BE2C (cell line): ENCODE measurements at regions not wholly inside any gene's neighbourhood (a gene's known extent, or its start where the extent isn't known, plus 50 kb on each side); places are given as distances from the start of the nearest gene placed in this dataset.

ENCODE experiments used
- DNase-seq: peaks from one replicate; pipeline ENCODE4 v3.0.0-alpha.2; 2020
- H3K27me3 ChIP-seq: fragments of 250-450 bp; sonication (Bioruptor Pico); 2 replicates; pipeline ENCODE4 v1.5.1; 2020; ENCODE audit warnings: mild to moderate bottlenecking
- H3K36me3 ChIP-seq: fragments of 250-450 bp; sonication (Bioruptor Pico); 2 replicates; pipeline ENCODE4 v1.5.1; 2020; ENCODE audit warnings: mild to moderate bottlenecking
- H3K4me1 ChIP-seq: fragments of 250-450 bp; sonication (Bioruptor Pico); 2 replicates; pipeline ENCODE4 v1.5.1; 2020
- H3K4me3 ChIP-seq: 2 replicates; pipeline ENCODE4 v1.5.1; 2011; ENCODE audit warnings: low read depth, low read length
- H3K9me3 ChIP-seq: fragments of 250-450 bp; sonication (Bioruptor Pico); 2 replicates; pipeline ENCODE4 v1.5.1; 2020
- TF ChIP-seq, protein P1 (sequence below): IDR thresholded peaks from 2 replicates; pipeline ENCODE4 v1.5.1; 2012; ENCODE audit warnings: mild to moderate bottlenecking, low read depth, low read length

DNA sequence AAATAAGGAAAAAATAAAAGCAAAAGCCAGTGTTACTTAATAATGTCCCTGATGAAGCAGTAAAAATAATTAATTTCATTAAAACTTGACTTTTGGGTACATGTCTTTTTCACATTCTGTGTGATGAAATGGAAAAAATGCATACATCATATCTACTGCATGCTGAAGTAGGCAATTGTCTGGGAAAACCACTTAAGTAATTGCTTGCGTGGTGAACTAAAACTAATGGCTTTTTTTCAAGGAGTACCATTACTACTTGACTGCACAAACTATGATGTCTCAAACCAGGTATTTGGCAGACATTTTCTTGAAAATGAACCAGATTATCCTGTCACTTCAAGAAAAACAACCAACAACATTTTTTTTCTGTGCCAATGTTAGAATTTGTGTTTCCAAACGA, 91.3 kb upstream of the AKIRIN2 start:
- Histone ChIP-seq H3K4me1 (no peaks in the 10 kb centered on the region), H3K27me3 (peaks cover 10% of the 10 kb centered on the region; the same call in 1 of the 2 replicates)
- TF ChIP-seq, protein P1, sequence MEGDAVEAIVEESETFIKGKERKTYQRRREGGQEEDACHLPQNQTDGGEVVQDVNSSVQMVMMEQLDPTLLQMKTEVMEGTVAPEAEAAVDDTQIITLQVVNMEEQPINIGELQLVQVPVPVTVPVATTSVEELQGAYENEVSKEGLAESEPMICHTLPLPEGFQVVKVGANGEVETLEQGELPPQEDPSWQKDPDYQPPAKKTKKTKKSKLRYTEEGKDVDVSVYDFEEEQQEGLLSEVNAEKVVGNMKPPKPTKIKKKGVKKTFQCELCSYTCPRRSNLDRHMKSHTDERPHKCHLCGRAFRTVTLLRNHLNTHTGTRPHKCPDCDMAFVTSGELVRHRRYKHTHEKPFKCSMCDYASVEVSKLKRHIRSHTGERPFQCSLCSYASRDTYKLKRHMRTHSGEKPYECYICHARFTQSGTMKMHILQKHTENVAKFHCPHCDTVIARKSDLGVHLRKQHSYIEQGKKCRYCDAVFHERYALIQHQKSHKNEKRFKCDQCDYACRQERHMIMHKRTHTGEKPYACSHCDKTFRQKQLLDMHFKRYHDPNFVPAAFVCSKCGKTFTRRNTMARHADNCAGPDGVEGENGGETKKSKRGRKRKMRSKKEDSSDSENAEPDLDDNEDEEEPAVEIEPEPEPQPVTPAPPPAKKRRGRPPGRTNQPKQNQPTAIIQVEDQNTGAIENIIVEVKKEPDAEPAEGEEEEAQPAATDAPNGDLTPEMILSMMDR, result no peak

DNA sequence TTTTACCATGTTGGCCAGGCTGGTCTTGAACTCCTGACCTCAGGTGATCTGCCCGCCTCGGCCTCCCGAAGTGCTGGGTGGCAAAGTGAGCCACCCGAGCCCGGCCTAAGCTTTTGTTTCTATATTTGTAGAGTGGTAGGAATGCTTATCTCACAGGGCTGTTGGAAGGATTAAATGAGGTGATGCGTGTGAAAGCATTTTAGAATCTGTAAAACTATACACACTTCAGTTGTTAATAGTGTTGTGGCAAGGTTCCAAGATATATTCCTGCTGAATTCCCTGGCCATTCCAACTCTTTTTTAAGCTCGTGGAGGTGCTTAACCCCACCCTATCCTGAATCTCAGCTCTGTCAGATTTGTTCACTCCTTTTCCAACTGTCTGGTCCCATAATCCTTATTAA, 89.9 kb upstream of the AKIRIN2 start:
- no peaks in the 10 kb centered on the region for H3K4me1 ChIP-seq
- H3K27me3 ChIP-seq, result peaks cover 13% of the 10 kb centered on the region; the same call in 1 of the 2 replicates
- DNase-seq, result no peak
- no peak overlapping the region for H3K4me3 ChIP-seq
- TF ChIP-seq, protein P1, result no peak
- H3K9me3 ChIP-seq, result no peaks in the 10 kb centered on the region
- no peaks in the 10 kb centered on the region for H3K36me3 ChIP-seq

More for the DNA sequence above, 91.3 kb upstream of the AKIRIN2 start:
- no peaks in the 10 kb centered on the region for H3K36me3 ChIP-seq
- no peak overlapping the region for H3K4me3 ChIP-seq
- H3K9me3 ChIP-seq, result no peaks in the 10 kb centered on the region
- DNase-seq, result no peak

DNA sequence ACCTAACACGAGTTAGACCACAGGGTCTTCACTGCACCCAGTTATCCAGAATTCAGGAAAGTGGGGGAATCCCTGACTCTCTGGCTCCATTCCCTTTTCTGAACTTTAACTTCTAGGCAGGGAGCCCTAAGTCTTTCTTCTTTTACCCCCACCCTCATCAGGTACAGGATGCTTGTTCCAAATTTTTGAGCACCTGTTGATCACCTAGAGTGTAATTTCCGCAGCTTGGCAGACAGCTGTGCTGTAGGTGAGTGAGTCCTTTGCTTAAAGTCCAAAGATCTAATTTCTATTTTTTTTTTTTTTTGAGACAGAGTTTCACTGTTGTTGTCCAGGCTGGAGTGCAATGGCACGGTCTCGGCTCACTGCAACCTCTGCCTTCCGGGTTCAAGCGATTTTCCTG, 89.5 kb upstream of the AKIRIN2 start:
- DNase-seq, result no peak
- no peaks in the 10 kb centered on the region for H3K4me1 ChIP-seq

DNA sequence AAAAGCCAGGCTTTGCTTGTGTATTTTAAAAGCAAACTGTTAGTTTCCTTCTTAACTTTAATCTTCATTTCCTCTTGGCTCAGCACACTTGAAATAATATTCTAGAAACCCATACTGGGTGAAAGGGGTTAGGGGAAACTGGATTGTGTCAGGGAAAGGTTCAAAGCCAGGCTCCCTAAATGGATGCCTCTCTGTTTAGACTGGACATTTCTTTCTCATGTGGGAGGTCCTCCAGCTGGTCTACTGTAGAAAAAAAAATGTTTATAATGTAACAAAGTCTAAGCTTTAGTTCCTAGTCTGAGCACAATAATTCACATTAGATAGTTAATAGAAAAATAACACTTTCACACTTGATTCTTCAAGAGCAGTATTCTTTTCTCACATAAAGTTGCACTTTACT, 89.0 kb upstream of the AKIRIN2 start:
- DNase-seq, result no peak
- Histone ChIP-seq H3K4me1 (no peaks in the 10 kb centered on the region), H3K27me3 (peaks cover 13% of the 10 kb centered on the region; the same call in 1 of the 2 replicates), H3K36me3 (no peaks in the 10 kb centered on the region), H3K9me3 (no peaks in the 10 kb centered on the region), H3K4me3 (no peak overlapping the region)
- TF ChIP-seq, protein P1, result no peak

More for the DNA sequence above, 89.5 kb upstream of the AKIRIN2 start:
- H3K9me3 ChIP-seq, result no peaks in the 10 kb centered on the region
- no peak overlapping the region for H3K4me3 ChIP-seq
- TF ChIP-seq, protein P1, result no peak
- peaks cover 13% of the 10 kb centered on the region; the same call in 1 of the 2 replicates for H3K27me3 ChIP-seq
- no peaks in the 10 kb centered on the region for H3K36me3 ChIP-seq

DNA sequence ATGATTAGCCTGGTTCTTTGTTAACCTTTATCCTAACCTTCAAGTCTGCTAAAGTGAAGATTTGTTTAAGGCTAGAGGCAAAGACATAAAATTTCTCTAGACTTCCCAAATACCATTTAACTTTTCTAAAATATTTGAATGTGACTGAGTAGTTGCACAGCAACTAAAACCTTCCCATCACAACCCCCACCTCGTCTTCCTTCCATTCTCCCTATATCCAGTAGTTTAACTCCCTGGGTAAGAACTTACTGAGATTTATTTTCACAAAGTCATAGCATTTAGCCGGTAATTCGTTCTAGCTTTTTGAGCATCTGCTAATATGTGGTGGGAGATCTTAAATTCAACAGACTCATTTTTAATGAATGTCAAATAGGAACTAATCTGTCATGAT, 87.9 kb upstream of the AKIRIN2 start:
- Histone ChIP-seq H3K27me3 (peaks cover 13% of the 10 kb centered on the region; the same call in 1 of the 2 replicates), H3K4me3 (no peak overlapping the region), H3K4me1 (no peaks in the 10 kb centered on the region), H3K36me3 (no peaks in the 10 kb centered on the region), H3K9me3 (no peaks in the 10 kb centered on the region)
- TF ChIP-seq, protein P1, result no peak
- no peak for DNase-seq

DNA sequence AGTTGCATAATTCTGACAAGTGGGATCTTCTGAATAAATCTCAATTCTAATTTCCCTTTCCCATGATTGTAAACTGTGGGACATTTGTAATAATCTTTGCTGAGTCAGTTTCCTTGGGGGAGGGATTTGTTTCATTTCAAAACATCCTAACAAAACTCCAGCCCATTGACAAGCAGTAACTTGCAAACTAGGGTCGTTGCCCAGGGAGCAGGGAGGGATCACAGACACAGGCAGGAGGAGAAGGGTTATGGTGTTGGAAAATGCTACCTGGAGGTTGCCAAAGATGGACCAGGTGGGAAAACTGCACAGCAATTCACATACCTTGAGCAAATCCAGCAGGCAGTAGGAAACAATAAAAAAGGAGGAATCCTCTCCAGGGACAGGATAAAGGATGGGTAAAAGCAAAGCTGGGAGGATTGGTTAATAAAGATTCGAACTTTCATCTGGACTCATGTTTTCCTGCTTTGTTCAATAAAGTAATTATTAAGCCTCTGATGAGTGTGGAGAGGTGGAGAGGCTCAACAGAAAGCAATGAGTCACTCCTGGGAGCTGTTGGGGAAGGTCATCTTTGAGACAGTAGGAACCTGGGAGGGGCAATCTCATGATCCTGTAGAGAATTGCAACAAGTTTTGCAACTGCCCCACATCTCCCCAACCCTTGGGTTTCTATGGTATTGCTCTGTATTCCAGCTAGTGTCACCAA, 87.3 kb upstream of the AKIRIN2 start:
- no peak for DNase-seq
- no peaks in the 10 kb centered on the region for H3K9me3 ChIP-seq
- H3K36me3 ChIP-seq, result no peaks in the 10 kb centered on the region
- H3K4me1 ChIP-seq, result no peaks in the 10 kb centered on the region
- TF ChIP-seq, protein P1, result no peak
- H3K27me3 ChIP-seq, result peaks cover 13% of the 10 kb centered on the region; the same call in 1 of the 2 replicates
- no peak overlapping the region for H3K4me3 ChIP-seq
